ENCODE measurements at regions not wholly inside any gene's neighbourhood (a gene's known extent, or its start where the extent isn't known, plus 50 kb on each side); places are given as distances from the start of the nearest gene placed in this dataset.

DNA sequence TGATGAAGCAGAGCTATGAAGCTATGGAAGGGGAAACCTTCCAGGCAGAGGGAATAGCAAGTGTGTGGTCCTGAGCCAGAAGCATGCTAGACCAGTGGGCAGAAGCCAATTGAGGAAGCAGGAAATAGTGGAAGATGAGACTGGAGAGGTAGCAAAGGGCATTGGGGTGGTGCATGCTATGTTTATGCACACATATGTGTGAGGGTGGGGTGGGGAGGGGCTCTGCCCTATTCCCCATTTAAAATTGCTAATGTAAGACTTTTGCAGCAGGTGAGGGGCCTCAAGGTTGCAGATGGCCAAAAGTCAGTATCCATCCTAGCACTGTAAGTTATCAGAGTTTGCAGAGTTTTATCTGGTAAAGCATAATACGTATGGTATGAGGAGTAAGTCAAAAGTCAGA lies 626.6 kb upstream of the KIRREL3 start:
- no peak overlapping the region for H3K27ac Mint-ChIP-seq
- no peak overlapping the region for H3K4me3 Mint-ChIP-seq
- no peaks in the 10 kb centered on the region for H3K9me3 Mint-ChIP-seq
- no peaks in the 10 kb centered on the region for H3K36me3 Mint-ChIP-seq (ENCODE audit: low read depth)
- DNase-seq (ENCODE audit: low spot score), result no peak
- peaks cover 6% of the 10 kb centered on the region for H3K27me3 Mint-ChIP-seq (ENCODE audit: insufficient read depth)
- intact Hi-C loops (cut with micrococcal nuclease), result no loop called here
- no peaks in the 10 kb centered on the region for H3K4me1 Mint-ChIP-seq (ENCODE audit: low read depth)

DNA sequence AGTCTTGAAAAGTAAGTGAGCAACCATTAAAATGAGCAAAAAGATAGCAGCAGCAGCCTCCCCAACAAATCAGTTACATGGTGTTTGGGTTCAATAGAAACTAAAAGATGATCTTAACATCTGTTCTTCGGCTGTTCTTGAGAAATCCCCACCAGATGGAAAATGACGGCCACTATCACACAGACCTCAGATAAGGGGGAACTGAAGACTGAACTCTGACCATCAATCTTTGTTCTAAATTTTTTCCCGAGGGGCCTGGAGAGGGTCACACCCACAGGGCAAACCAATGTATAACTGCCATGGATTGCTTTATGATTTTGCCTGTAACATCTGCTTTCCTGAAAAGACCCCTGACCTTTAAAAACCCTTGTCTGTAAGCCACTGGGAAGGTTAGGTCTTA lies 624.8 kb upstream of the KIRREL3 start:
- peaks cover 6% of the 10 kb centered on the region for H3K27me3 Mint-ChIP-seq (ENCODE audit: insufficient read depth)
- no peak overlapping the region for H3K27ac Mint-ChIP-seq
- no peaks in the 10 kb centered on the region for H3K36me3 Mint-ChIP-seq (ENCODE audit: low read depth)
- intact Hi-C loops (cut with micrococcal nuclease), result no loop called here
- DNase-seq (ENCODE audit: low spot score), result no peak
- no peak overlapping the region for H3K4me3 Mint-ChIP-seq
- H3K4me1 Mint-ChIP-seq (ENCODE audit: low read depth), result peaks cover 4% of the 10 kb centered on the region
- H3K9me3 Mint-ChIP-seq, result no peaks in the 10 kb centered on the region

DNA sequence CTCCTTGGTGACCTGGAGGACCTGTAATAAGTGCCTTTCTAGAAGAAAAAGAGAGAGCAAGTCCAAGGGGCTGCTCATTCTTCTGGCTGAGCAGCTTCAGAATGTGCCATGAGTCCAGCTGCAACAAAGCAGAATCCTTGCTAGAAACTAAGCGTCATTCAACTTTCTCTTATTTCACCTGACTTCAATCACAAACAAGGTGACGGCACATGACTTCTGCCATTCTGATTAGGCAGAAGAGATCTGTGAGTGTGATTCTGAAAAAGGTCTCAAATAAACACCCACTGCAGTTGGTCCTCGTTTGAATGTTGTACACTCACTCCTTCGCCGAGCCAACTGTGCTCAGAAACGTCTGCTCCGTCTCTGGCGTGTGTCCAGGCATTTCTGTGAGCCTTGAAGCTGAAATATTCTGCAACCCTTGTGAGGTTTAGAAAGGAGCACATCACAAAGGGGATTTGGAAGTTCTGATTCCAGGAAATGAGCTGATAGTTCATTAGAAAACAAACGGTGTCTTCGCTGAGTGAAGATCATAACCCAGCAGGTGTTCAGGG lies 623.8 kb upstream of the KIRREL3 start:
- Mint-ChIP-seq H3K27me3 (ENCODE audit: insufficient read depth) (peaks cover 6% of the 10 kb centered on the region), H3K4me3 (no peak overlapping the region), H3K36me3 (ENCODE audit: low read depth) (no peaks in the 10 kb centered on the region), H3K4me1 (ENCODE audit: low read depth) (peaks cover 9% of the 10 kb centered on the region), H3K9me3 (no peaks in the 10 kb centered on the region), H3K27ac (no peak overlapping the region)
- intact Hi-C loops (cut with micrococcal nuclease), result no loop called here
- DNase-seq (ENCODE audit: low spot score), result no peak

DNA sequence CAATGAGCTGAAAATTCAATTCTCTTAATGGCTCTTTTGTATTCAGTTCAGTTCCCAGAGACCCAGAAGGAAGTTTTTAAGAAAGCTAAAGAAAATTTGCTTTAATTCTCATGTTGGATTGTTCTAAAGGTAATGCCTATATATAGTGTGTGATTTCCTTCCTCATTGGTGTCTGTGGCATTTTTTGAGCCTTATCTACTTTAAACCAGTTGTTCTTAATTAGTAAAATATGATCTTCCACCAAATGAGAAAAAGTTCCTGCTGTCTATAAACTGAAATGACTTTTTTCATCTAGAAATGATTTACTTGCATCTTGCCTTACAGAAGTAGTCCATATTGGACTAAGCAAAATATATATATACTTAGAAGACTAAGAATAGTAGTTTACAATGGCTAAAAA lies 622.1 kb upstream of the KIRREL3 start:
- intact Hi-C loops (cut with micrococcal nuclease), result no loop called here
- Mint-ChIP-seq H3K27me3 (ENCODE audit: insufficient read depth) (peaks cover 6% of the 10 kb centered on the region), H3K36me3 (ENCODE audit: low read depth) (no peaks in the 10 kb centered on the region), H3K9me3 (no peaks in the 10 kb centered on the region), H3K4me3 (no peak overlapping the region), H3K4me1 (ENCODE audit: low read depth) (peaks cover 9% of the 10 kb centered on the region), H3K27ac (no peak overlapping the region)
- no peak for DNase-seq (ENCODE audit: low spot score)

DNA sequence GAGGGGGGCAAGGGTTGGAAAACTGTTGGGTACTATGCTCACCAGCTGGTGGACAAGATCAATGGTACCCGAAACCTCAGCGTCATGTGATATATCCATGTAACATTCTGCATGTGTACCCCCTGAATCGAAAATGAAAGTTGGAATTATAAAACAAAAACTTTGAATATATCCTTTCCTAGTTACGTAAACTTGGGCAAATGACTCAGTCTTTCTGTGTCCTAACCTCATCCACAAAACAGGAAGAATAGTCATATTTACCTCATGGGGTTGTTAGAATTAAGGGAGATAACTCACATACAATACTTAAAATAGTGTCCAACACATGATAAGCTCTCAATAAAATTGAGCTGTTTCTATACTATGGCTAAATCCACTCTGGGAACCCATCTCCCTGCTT lies 620.1 kb upstream of the KIRREL3 start:
- Mint-ChIP-seq H3K27ac (no peak overlapping the region), H3K36me3 (ENCODE audit: low read depth) (no peaks in the 10 kb centered on the region), H3K4me1 (ENCODE audit: low read depth) (peaks cover 9% of the 10 kb centered on the region), H3K27me3 (ENCODE audit: insufficient read depth) (peaks cover 6% of the 10 kb centered on the region), H3K9me3 (no peaks in the 10 kb centered on the region), H3K4me3 (no peak overlapping the region)
- intact Hi-C loops (cut with micrococcal nuclease), result no loop called here
- no peak for DNase-seq (ENCODE audit: low spot score)

DNA sequence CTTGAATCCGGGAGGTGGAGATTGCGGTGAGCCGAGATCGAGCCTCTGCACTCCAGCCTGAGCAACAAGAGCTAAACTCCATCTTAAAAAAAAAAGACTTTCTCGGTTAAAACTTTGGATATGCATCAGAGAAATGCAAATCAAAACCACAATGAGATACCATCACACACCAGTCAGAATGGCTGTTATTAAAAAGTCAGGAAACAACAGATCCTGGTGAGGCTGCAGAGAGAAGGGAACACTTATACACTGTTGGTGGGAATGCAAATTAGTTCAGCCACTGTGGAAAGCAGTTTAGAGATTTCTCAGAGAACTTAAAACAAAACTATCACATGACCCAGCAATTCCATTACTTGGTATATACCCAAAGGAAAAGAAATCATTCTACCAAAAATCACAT lies 619.4 kb upstream of the KIRREL3 start:
- intact Hi-C loops (cut with micrococcal nuclease), result no loop called here
- no peaks in the 10 kb centered on the region for H3K36me3 Mint-ChIP-seq (ENCODE audit: low read depth)
- H3K9me3 Mint-ChIP-seq, result no peaks in the 10 kb centered on the region

DNA sequence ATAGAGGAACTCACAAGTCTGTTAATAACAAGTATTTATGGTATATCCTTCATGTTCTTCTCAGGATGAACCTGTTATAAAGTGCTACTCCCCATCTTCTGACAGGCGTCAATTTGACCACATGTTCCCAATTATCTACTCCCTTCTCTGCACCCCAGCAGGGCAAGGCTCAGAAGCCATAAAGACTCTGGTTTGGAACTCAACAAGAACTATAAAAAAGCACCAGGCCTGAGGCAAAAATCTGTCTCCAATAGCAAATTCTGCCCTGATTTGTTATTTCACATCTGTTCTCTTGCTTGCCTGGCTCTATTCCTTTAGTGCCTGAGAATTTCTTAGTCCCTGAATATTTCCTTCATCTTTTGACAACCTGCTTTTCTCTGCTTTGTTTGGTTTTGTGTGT lies 618.2 kb upstream of the KIRREL3 start:
- peaks cover 9% of the 10 kb centered on the region for H3K4me1 Mint-ChIP-seq (ENCODE audit: low read depth)
- H3K36me3 Mint-ChIP-seq (ENCODE audit: low read depth), result no peaks in the 10 kb centered on the region
- intact Hi-C loops (cut with micrococcal nuclease), result no loop called here
- H3K27ac Mint-ChIP-seq, result no peak overlapping the region
- peaks cover 3% of the 10 kb centered on the region for H3K27me3 Mint-ChIP-seq (ENCODE audit: insufficient read depth)
- no peak overlapping the region for H3K4me3 Mint-ChIP-seq
- H3K9me3 Mint-ChIP-seq, result no peaks in the 10 kb centered on the region
- no peak for DNase-seq (ENCODE audit: low spot score)

More for the DNA sequence above, 619.4 kb upstream of the KIRREL3 start:
- no peak overlapping the region for H3K27ac Mint-ChIP-seq
- H3K4me3 Mint-ChIP-seq, result no peak overlapping the region
- DNase-seq (ENCODE audit: low spot score), result no peak
- peaks cover 9% of the 10 kb centered on the region for H3K4me1 Mint-ChIP-seq (ENCODE audit: low read depth)
- peaks cover 6% of the 10 kb centered on the region for H3K27me3 Mint-ChIP-seq (ENCODE audit: insufficient read depth)

DNA sequence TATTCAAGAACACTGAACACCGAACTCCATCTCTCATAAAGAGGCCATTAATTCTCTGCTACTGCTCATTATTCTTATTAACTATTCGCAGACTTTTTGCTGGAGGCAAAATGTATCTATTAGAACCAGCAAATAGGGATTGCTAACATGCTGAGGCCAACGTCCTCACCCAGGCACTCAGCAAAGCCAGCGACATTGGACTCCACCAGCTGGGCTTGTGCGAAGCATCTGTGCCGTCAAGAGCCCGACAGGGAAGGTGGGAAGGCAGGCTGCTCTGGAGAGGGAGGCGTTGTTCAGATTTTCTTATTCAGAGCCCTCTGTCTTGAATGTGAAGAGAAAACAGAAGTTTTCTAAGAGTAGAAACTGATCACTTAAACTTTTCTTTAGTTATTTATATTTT lies 615.6 kb upstream of the KIRREL3 start:
- H3K4me3 Mint-ChIP-seq, result no peak overlapping the region

DNA sequence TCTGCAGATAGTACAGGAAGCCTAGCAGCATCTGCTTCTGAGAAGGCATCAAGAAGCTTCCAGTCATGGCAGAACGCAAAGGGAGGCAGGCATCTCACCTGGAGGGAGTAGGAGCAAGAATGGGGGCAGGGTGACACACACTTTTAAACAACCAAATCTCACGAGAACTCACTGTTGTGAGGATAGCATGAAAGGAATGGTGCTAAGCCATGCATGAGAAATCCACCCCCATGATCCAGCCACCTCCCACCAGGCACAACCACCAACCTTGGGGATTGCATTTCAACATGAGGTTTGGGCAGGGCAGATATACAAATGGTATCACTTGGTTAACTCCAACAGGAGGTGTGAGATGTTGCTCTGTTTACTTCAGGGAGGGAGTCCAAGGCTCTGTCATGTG lies 612.0 kb upstream of the KIRREL3 start:
- H3K27ac Mint-ChIP-seq, result no peak overlapping the region
- H3K36me3 Mint-ChIP-seq (ENCODE audit: low read depth), result no peaks in the 10 kb centered on the region
- intact Hi-C loops (cut with micrococcal nuclease), result no loop called here
- DNase-seq (ENCODE audit: low spot score), result no peak
- no peak overlapping the region for H3K4me3 Mint-ChIP-seq
- H3K4me1 Mint-ChIP-seq (ENCODE audit: low read depth), result no peaks in the 10 kb centered on the region
- peaks cover 1% of the 10 kb centered on the region for H3K27me3 Mint-ChIP-seq (ENCODE audit: insufficient read depth)
- no peaks in the 10 kb centered on the region for H3K9me3 Mint-ChIP-seq

More for the DNA sequence above, 615.6 kb upstream of the KIRREL3 start:
- Mint-ChIP-seq H3K27ac (no peak overlapping the region), H3K27me3 (ENCODE audit: insufficient read depth) (peaks cover 1% of the 10 kb centered on the region), H3K9me3 (no peaks in the 10 kb centered on the region), H3K36me3 (ENCODE audit: low read depth) (no peaks in the 10 kb centered on the region), H3K4me1 (ENCODE audit: low read depth) (peaks cover 9% of the 10 kb centered on the region)
- intact Hi-C loops (cut with micrococcal nuclease), result no loop called here
- no peak for DNase-seq (ENCODE audit: low spot score)

DNA sequence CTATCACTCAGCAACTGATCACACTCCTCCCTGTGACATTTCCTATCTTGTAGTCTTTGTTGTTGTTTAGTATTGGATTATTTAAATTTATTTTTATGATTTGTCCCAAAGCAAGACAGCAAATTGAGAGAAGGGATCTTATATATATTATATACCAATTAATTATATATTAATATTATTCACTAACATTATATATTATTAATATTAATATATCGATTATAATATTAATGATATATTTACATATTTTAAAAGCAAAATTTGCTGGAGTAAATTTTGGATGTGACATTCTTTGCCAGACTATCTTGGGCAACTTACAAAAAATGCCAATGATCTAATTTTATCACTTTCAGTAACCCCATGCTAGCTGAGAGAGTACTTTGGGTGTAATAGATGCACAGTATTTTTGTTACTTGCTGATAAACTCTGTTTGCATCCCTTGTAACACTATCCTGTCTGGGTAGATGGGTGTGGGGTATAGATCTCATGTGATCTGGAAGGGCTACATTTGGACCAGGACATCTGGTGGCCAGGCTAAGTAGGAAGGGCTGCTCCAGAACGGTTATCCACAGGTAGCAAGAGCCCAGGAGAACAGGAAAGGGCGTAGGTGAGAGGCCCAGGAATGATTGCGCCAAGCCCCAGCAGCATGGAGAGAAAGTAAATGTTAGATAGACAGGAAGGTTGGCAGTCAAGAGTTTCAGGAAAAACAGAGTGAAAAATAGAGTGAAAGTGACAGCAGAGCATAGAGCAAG lies 608.6 kb upstream of the KIRREL3 start:
- Mint-ChIP-seq H3K36me3 (ENCODE audit: low read depth) (no peaks in the 10 kb centered on the region), H3K4me1 (ENCODE audit: low read depth) (no peaks in the 10 kb centered on the region), H3K27me3 (ENCODE audit: insufficient read depth) (peaks cover 1% of the 10 kb centered on the region), H3K4me3 (no peak overlapping the region), H3K9me3 (no peaks in the 10 kb centered on the region), H3K27ac (no peak overlapping the region)
- DNase-seq (ENCODE audit: low spot score), result no peak
- intact Hi-C loops (cut with micrococcal nuclease), result no loop called here

DNA sequence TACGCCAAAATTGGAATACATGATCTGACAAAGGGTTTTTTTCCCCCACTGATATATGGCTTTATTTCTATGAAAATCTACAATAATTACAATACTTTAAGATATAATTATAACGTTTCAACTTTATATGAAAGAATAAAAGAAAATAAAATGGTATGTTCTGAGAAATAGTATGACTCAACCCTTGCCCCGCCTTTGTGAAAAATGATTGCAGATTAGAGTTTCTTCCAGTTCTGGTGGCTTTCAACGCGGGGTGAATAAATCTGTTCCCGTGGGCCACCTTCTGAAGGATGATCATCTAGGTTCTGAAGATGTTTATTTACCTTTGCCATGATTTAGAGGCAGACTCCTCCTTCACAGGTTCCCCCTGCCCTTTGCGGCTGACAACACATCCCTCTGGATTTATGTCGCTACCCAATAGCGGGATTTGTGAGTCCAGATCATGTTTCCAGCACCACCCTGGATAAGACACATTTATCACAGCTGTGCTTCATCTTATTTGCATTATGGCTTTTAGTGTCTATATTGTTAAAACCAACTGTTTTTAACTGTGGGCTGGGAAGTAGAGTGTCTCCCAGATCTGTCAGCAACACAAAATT lies 607.0 kb upstream of the KIRREL3 start:
- Mint-ChIP-seq H3K9me3 (no peaks in the 10 kb centered on the region), H3K36me3 (ENCODE audit: low read depth) (no peaks in the 10 kb centered on the region), H3K4me1 (ENCODE audit: low read depth) (no peaks in the 10 kb centered on the region), H3K27me3 (ENCODE audit: insufficient read depth) (peaks cover 1% of the 10 kb centered on the region), H3K27ac (no peak overlapping the region), H3K4me3 (no peak overlapping the region)
- DNase-seq (ENCODE audit: low spot score), result no peak
- intact Hi-C loops (cut with micrococcal nuclease), result no loop called here

DNA sequence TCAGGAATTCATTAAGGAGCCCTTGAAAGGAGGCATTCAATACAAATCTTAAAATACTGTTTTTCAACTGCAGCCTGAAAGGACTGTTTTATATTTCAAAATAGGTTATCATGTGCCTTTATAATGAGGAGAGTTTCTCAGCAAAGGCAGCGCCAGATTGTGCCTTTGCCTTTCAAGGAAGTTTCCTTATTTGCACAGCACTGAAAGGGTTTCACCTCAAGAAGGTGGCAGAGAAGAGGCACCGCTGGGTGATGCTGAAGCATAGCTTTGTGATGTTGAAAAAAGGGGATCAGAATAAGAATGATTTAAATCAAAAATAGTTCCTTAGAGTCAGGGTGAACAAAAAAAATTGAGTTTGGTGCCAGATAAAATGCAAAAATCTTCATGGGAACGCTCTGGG lies 601.0 kb upstream of the KIRREL3 start:
- Mint-ChIP-seq H3K9me3 (no peaks in the 10 kb centered on the region), H3K4me1 (ENCODE audit: low read depth) (no peaks in the 10 kb centered on the region), H3K36me3 (ENCODE audit: low read depth) (no peaks in the 10 kb centered on the region), H3K27me3 (ENCODE audit: insufficient read depth) (no peaks in the 10 kb centered on the region), H3K27ac (no peak overlapping the region), H3K4me3 (no peak overlapping the region)
- no peak for DNase-seq (ENCODE audit: low spot score)
- intact Hi-C loops (cut with micrococcal nuclease), result no loop called here

DNA sequence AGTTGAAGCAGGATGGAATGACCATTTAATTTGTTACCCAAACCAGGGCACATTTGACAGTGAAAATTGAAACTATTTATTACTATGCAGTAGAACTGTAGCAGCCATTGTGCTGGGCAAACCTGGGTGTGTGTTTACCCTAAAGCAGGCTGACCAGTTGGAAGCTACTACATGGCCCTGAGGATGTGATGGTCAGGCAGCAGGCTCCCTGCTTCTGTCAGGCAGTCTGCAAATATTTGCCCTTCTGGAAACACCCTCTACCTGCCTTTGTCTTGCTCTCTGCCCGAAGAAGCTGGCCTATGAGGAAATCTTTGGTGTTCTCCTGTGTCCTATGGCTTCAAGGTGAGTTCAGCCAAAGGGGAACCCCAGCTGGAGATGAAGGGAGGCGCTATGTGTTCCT lies 600.1 kb upstream of the KIRREL3 start:
- H3K27ac Mint-ChIP-seq, result no peak overlapping the region
- H3K4me3 Mint-ChIP-seq, result no peak overlapping the region
- H3K9me3 Mint-ChIP-seq, result no peaks in the 10 kb centered on the region
- intact Hi-C loops (cut with micrococcal nuclease), result no loop called here
- no peak for DNase-seq (ENCODE audit: low spot score)
- no peaks in the 10 kb centered on the region for H3K4me1 Mint-ChIP-seq (ENCODE audit: low read depth)
- H3K36me3 Mint-ChIP-seq (ENCODE audit: low read depth), result no peaks in the 10 kb centered on the region
- H3K27me3 Mint-ChIP-seq (ENCODE audit: insufficient read depth), result no peaks in the 10 kb centered on the region

Data from activated T-helper 1 cell treated with anti-CD3 and anti-CD28 coated beads, Interleukin-12 subunit alpha, Interleukin-12 subunit beta, Interleukin-2, Interleukin-4 antibody, amounts not matched to agents 30 ng/mL and 10 ng/mL and 1 ng/mL, durations not matched to agents 14 hours and 24 hours and 36 hours (primary cell).